Stimulated activated naive CD4-positive, alpha-beta T cell (primary cell): ENCODE measurements at regions not wholly inside any gene's neighbourhood (a gene's known extent, or its start where the extent isn't known, plus 50 kb on each side); places are given as distances from the start of the nearest gene placed in this dataset.
"Not testable (repeated sequence)": the region's sequence is repeated elsewhere in the genome, so short reads cannot be mapped to it uniquely, and the experiment has no call there.

Source experiments
- DNase-seq, 6 experiments: peaks; one replicate each; lab custom pipeline; 2025; lab: John Stamatoyannopoulos, UW

DNA sequence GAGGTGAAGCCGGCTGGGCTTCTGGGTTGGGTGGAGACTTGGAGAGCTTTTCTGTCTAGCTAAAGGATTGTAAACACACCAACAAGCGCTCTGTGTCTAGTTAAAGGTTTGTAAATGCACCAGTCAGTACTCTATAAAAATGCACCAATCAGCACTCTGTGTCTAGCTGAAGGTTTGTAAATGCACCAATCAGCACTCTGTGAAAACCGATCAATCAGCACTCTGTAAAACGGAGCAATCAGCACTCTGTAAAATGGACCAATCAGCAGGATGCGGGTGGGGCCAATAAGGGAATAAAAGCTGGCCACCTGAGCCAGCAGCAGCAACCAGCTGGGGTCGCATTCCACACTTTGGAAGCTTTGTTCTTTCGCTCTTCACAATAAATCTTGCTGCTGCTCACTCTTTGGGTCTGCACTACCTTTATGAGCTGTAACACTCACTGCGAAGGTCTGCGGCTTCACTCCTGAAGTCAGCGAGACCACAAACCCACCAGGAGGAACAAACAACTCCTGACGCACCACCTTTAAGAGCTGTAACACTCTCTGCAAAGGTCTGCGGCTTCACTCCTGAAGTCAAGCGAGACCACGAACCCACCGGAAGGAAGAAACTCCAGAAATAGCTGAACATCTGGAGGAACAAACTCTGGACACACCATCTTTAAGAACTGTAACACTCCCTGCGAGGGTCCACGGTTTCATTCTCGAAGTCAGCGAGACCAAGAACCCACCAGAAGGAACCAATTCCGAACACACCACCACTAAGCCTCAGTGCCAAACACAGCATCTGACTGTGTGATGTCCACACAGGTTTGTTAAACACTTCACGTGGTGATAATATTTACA is 378.2 kb upstream of the CCDC54 start:
- DNase-seq: peak in 1 of 6 experiments; percentile 4

DNA sequence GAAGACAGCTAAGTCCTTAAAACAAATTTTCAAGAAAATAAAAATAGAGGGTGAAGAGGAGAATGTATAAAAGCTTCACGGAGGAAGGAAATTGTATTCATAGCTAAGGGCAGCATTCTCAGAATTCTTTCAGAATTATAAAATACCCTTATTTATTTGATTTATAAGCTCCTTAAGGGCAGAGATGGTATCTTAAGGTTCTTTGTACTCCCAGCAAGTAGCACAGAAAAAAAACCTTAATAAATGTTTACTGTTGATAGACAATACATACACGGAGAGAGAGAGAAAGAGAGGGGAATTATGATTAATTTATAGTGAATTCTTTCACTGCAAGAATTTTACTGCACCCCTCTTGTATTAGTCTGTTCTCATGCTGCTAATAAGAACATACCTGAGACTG is 375.6 kb upstream of the CCDC54 start:
- DNase-seq: no peak

GRCh38 chr3:107005352-107005751 is 371.9 kb upstream of the CCDC54 start:
- not testable (repeated sequence) for DNase-seq

GRCh38 chr3:107008213-107008612 is 369.0 kb upstream of the CCDC54 start:
- no peak for DNase-seq

DNA sequence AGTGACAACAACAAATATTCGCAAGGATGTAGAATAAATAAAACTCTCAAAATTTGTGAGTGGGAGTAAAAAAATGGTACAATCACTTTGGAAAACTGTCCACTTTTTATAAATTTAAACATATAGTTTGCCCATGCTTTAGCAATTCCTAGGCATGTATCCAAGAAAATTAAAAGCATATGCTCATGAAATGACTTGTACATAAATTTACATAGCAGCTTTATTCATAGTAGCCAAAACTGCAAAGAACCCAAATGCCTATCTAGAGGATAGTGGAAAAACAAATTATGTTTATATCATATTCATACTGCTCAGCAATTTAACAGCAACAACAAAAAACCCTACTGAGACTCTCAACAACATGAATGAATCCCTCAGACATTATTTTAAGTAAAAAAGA is 363.6 kb upstream of the CCDC54 start:
- no peak for DNase-seq

GRCh38 chr3:107024551-107025026 is 352.6 kb upstream of the CCDC54 start:
- DNase-seq: no peak

DNA sequence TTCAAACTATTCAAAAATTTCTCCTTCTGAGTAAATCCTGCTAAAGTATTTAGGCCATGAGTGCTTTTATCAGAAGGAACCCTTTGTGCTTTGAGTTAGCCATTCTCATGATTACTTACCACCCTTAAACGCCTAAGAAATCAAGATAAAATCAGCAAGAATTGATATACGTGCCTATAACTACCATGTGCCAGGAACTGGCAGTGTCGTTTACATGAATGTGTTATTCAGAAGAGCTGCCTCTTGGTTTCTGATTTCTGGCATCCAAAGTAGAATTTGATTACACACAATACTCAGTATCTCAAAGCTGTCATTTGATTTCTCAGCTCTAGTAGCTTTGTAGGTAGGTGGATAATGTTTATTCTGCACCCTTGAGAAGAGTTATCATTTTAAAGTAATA is 351.3 kb upstream of the CCDC54 start:
- DNase-seq: no peak

GRCh38 chr3:107028086-107028485 is 349.2 kb upstream of the CCDC54 start:
- no peak for DNase-seq

- DNase-seq: no peak
These were observed 348.6 kb upstream of the CCDC54 start for GRCh38 chr3:107028626-107029025.

GRCh38 chr3:107032111-107032510 is 345.1 kb upstream of the CCDC54 start:
- DNase-seq: no peak

GRCh38 chr3:107034142-107034541 is 343.1 kb upstream of the CCDC54 start:
- DNase-seq: no peak

- no peak for DNase-seq
These were observed 342.1 kb upstream of the CCDC54 start for GRCh38 chr3:107035176-107035575.

DNA sequence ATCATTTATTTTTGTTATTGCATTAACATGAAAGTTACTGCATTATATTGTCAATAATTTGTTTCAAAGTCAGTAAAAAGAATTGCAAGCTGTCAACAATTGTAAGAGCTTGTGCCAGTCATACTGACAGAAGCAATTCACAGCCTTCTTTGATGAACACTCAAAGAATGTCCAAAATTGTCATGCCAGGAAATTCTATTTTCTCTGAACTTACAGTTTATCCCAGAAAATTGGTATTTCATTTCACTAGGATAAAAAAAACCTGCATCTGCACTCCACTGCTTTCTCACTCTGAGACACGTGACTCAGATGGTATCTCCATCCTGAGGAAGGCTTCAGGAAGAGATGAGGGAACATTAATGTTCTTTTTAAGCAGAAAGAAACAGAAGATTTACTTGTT is 332.6 kb upstream of the CCDC54 start:
- DNase-seq: no peak

DNA sequence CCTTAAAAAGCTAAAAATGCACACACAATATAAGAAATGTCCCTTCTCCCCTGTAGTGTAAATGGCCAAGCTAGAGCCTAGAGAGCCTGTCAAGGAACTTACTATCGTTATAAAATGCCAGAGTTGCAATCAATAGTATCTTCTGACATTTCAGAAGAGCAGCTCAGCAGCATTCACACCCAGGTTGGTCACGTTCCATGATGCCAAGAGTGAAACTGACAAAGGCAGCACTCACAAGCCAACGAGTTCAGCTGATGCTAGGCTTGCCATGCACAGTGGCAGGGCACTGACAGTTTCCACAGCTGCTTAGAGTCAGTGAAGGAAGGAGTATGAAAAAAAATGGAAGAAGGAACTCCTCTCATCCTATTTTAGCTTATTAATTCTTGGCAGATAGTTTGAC is 331.4 kb upstream of the CCDC54 start:
- no peak for DNase-seq

GRCh38 chr3:107055181-107055942 is 321.9 kb upstream of the CCDC54 start:
- DNase-seq: no peak

- no peak for DNase-seq
These were observed 315.8 kb upstream of the CCDC54 start for GRCh38 chr3:107061466-107061865.

DNA sequence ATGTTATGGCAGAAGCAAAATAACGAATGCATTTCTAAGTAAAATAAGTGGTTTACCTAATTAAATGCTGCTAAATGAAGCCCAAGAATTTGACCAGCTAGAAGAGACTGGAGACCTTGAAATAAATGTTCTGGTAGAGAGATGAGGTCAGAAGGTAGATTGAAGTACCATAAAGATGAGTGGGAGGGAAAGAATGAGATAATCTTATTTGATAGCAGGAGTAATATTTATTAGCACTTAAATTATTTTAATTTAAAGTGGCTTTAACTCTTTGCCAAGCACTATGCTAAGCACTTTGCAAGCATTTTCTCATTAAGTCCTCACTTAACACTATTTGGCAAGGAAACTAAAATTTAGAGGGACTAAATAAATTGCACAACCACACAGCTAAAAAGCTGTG is 314.9 kb upstream of the CCDC54 start:
- no peak for DNase-seq

DNA sequence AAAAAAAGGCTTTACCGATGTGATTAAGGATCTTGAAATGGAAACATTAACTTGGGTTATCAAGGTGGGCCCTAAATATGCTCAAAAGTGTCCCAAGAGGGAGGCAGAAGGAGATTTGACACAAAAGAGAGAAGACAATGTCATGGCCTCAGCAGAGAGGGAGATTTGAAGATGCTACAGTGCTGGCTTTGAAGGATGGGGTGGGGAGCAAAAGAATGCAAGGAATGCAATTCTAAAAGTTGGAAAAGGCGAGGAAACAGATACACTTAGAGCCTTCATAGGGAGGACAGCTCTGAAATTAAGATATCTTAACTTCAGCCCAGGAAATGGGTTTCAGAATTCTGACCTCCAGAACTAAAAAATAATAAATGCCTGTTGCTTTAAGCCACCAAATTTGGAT is 314.5 kb upstream of the CCDC54 start:
- no peak for DNase-seq

- DNase-seq: no peak
These were observed 313.9 kb upstream of the CCDC54 start for GRCh38 chr3:107063351-107063750.

DNA sequence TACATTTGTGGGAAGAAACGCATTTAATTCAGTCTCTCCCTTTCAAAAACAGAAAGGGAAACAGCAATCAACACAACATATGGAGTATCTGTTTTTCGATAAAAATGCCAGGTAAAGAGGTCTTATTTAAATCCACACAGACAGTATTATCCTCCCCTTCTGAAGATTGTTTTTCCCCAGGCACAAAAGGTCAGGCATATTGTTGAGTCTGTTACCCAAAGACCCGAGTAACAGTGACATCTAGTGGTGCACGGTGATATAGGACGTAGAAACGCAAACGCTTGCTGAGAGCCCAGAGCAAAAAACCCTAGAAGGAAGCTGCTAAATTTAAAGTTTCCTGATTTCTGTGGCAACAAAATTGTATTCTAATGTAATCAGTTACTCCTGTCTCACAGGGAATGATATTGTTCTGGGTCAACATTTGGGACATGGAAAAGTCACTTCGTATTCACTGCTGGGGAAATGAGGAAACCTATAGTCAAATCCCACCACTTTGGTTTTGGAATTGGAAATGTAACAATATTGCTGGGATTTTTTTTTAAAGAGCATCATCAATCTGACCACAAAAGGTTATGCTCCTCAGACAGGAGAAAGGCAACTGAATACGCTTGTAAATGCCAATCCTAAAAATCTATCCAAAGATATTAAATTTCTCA is 312.7 kb upstream of the CCDC54 start:
- peak in 5 of 6 experiments; percentile 1 to 48 (median 9) for DNase-seq

- DNase-seq: no peak
These were observed 312.0 kb upstream of the CCDC54 start for GRCh38 chr3:107065094-107065861.

DNA sequence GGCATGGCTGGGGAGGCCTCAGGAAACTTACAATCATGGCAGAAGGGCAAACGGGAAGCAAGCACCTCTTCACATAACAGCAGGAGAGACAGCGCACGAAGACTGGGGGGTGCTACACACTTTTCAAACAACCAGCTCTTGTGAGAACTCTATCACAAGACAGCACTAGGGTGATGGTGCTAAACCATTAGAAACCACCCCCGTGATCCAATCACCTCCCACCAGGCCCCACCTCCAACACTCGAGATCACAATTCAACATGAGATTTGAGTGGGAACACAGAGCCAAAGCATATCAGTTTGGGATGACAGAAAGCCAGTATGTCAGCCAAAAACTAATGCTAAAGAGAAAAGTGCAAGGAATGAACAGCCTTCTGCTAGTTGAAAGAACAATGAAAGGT is 309.8 kb upstream of the CCDC54 start:
- no peak for DNase-seq
